ENCODE measurements at regions not wholly inside any gene's neighbourhood (a gene's known extent, or its start where the extent isn't known, plus 50 kb on each side); places are given as distances from the start of the nearest gene placed in this dataset.

GRCh38 chr11:114784891-114785290 lies 106.6 kb downstream of the NXPE2 start:
- DNase-seq (ENCODE audit: low read depth), result no peak
- no peak for TF ChIP-seq CTCF (IDR thresholded peaks at IDR 0.05; ENCODE audit: insufficient read depth, low read depth, low read length, missing control alignments)
- no peak overlapping the region for H3K4me3 ChIP-seq (ENCODE audit: low read length)

GRCh38 chr11:114785820-114786219 lies 107.5 kb downstream of the NXPE2 start:
- no peak for DNase-seq (ENCODE audit: low read depth)
- H3K4me3 ChIP-seq (ENCODE audit: low read length), result no peak overlapping the region
- no peak for TF ChIP-seq CTCF (IDR thresholded peaks at IDR 0.05; ENCODE audit: insufficient read depth, low read depth, low read length, missing control alignments)

- no peak overlapping the region for H3K4me3 ChIP-seq (ENCODE audit: low read length)
- DNase-seq (ENCODE audit: low read depth), result no peak
- TF ChIP-seq CTCF (IDR thresholded peaks at IDR 0.05; ENCODE audit: insufficient read depth, low read depth, low read length, missing control alignments), result no peak
These were observed 108.8 kb downstream of the NXPE2 start for GRCh38 chr11:114787126-114787525.

GRCh38 chr11:114790910-114791309 lies 112.6 kb downstream of the NXPE2 start:
- no peak for TF ChIP-seq CTCF (IDR thresholded peaks at IDR 0.05; ENCODE audit: insufficient read depth, low read depth, low read length, missing control alignments)
- DNase-seq (ENCODE audit: low read depth), result no peak
- H3K4me3 ChIP-seq (ENCODE audit: low read length), result no peak overlapping the region

GRCh38 chr11:114794048-114794684 lies 115.8 kb downstream of the NXPE2 start:
- DNase-seq (ENCODE audit: low read depth), result no peak
- no peak overlapping the region for H3K4me3 ChIP-seq (ENCODE audit: low read length)
- TF ChIP-seq CTCF (IDR thresholded peaks at IDR 0.05; ENCODE audit: insufficient read depth, low read depth, low read length, missing control alignments), result no peak

- no peak for TF ChIP-seq CTCF (IDR thresholded peaks at IDR 0.05; ENCODE audit: insufficient read depth, low read depth, low read length, missing control alignments)
- DNase-seq (ENCODE audit: low read depth), result no peak
- H3K4me3 ChIP-seq (ENCODE audit: low read length), result no peak overlapping the region
These were observed 118.8 kb downstream of the NXPE2 start for GRCh38 chr11:114796954-114797721.

Data from epithelial cell of esophagus (primary cell).